ENCODE measurements at regions not wholly inside any gene's neighbourhood (a gene's known extent, or its start where the extent isn't known, plus 50 kb on each side); places are given as distances from the start of the nearest gene placed in this dataset.
"Not testable (repeated sequence)": the region's sequence is repeated elsewhere in the genome, so short reads cannot be mapped to it uniquely, and the experiment has no call there.

GRCh38 chr1:74818241-74818640 is 85.3 kb downstream of the TYW3 start:
- no peak for DNase-seq (ENCODE audit: low read depth)

GRCh38 chr1:74818661-74819456 is 85.9 kb downstream of the TYW3 start:
- peak; percentile 51 for DNase-seq (ENCODE audit: low read depth)

- no peak for DNase-seq (ENCODE audit: low read depth)
Observed at GRCh38 chr1:74822851-74823401, 90.0 kb downstream of the TYW3 start.

GRCh38 chr1:74824497-74825107 is 91.7 kb downstream of the TYW3 start:
- DNase-seq (ENCODE audit: low read depth), result no peak

- DNase-seq (ENCODE audit: low read depth), result no peak
Observed at GRCh38 chr1:74830766-74831165, 97.8 kb downstream of the TYW3 start.

- no peak for DNase-seq (ENCODE audit: low read depth)
Observed at GRCh38 chr1:74834261-74834660, 101.3 kb downstream of the TYW3 start.

GRCh38 chr1:74835051-74835450 is 102.1 kb downstream of the TYW3 start:
- DNase-seq (ENCODE audit: low read depth), result no peak

- DNase-seq (ENCODE audit: low read depth), result no peak
Observed at GRCh38 chr1:74842726-74843125, 109.8 kb downstream of the TYW3 start.

- no peak for DNase-seq (ENCODE audit: low read depth)
Observed at GRCh38 chr1:74847715-74848114, 114.8 kb downstream of the TYW3 start.

- no peak for DNase-seq (ENCODE audit: low read depth)
Observed at GRCh38 chr1:74853756-74854155, 120.8 kb downstream of the TYW3 start.

GRCh38 chr1:74856174-74856573 is 123.2 kb downstream of the TYW3 start:
- no peak for DNase-seq (ENCODE audit: low read depth)

GRCh38 chr1:74857676-74858075 is 124.7 kb downstream of the TYW3 start:
- DNase-seq (ENCODE audit: low read depth), result no peak

GRCh38 chr1:74858136-74858535 is 125.2 kb downstream of the TYW3 start:
- no peak for DNase-seq (ENCODE audit: low read depth)

GRCh38 chr1:74861867-74862266 is 128.9 kb downstream of the TYW3 start:
- DNase-seq (ENCODE audit: low read depth), result no peak

- DNase-seq (ENCODE audit: low read depth), result no peak
Observed at GRCh38 chr1:74869702-74870101, 136.8 kb downstream of the TYW3 start.

- DNase-seq (ENCODE audit: low read depth), result not testable (repeated sequence)
Observed at GRCh38 chr1:74877366-74877765, 144.4 kb downstream of the TYW3 start.

GRCh38 chr1:74895411-74895810 is 162.5 kb downstream of the TYW3 start:
- no peak for DNase-seq (ENCODE audit: low read depth)

GRCh38 chr1:74908131-74908530 is 175.2 kb downstream of the TYW3 start:
- no peak for DNase-seq (ENCODE audit: low read depth)

- no peak for DNase-seq (ENCODE audit: low read depth)
Observed at GRCh38 chr1:74908797-74909196, 175.8 kb downstream of the TYW3 start.

- DNase-seq (ENCODE audit: low read depth), result no peak
Observed at GRCh38 chr1:74913978-74914377, 181.0 kb downstream of the TYW3 start.

GRCh38 chr1:74933500-74933899 is 200.5 kb downstream of the TYW3 start:
- no peak for DNase-seq (ENCODE audit: low read depth)

- DNase-seq (ENCODE audit: low read depth), result no peak
Observed at GRCh38 chr1:74935446-74935845, 198.7 kb upstream of the LHX8 start.

GRCh38 chr1:74937176-74937575 is 197.0 kb upstream of the LHX8 start:
- no peak for DNase-seq (ENCODE audit: low read depth)

GRCh38 chr1:74943046-74943445 is 191.1 kb upstream of the LHX8 start:
- no peak for DNase-seq (ENCODE audit: low read depth)
